IMR-90 (cell line): ENCODE measurements at regions not wholly inside any gene's neighbourhood (a gene's known extent, or its start where the extent isn't known, plus 50 kb on each side); places are given as distances from the start of the nearest gene placed in this dataset.

Experiments used
- ATAC-seq: fragments of 200-7000 bp; cut with Tn5 transposase; 2 replicates; pipeline ENCODE4 v1.9.1; 2020; ENCODE audit warnings: low read depth, mild to moderate bottlenecking, moderate library complexity
- BruUV-seq: library from RNA; stranded (reverse); fragments of 400-500 nt; replicated peaks from 2 replicates; lab custom pipeline; 2021; lab: Mats Ljungman, UMichigan
- CTCF ChIA-PET: fragments of 300-600 bp; formaldehyde crosslinking; extraction: SDS; loops from one replicate; lab custom pipeline; 2021; ENCODE audit warnings: antibody characterized with exemption; lab: Yijun Ruan, JAX
- POLR2A ChIA-PET: fragments of 300-600 bp; sonication (Branson Sonifier 250); formaldehyde crosslinking; loops from one replicate; lab custom pipeline; 2022; ENCODE audit warnings: antibody characterized with exemption; ENCODE audit not compliant: unreplicated experiment; lab: Charles Lee
- DNase-seq: peaks from one replicate; pipeline ENCODE4 v3.0.0; 2013
- H2AFZ ChIP-seq: replicated peaks from 2 replicates; pipeline ENCODE3; 2013; ENCODE audit warnings: low read length, mild to moderate bottlenecking; ENCODE audit not compliant: poor library complexity
- H2AK5ac ChIP-seq: 2 replicates; pipeline ENCODE4 v1.6.1; 2013; ENCODE audit warnings: low read depth, low read length, inconsistent platforms
- H2AK9ac ChIP-seq: replicated peaks from 2 replicates; pipeline ENCODE3; 2013; ENCODE audit warnings: mild to moderate bottlenecking, low read depth, low read length, moderate library complexity; ENCODE audit not compliant: poor library complexity
- H2BK120ac ChIP-seq: 2 replicates; pipeline ENCODE4 v1.6.1; 2013; ENCODE audit warnings: low read depth, low read length, inconsistent platforms
- H2BK15ac ChIP-seq: 3 replicates; pipeline ENCODE4 v1.6.1; 2013; ENCODE audit warnings: low read depth, low read length, inconsistent platforms
- H2BK20ac ChIP-seq: 2 replicates; pipeline ENCODE4 v1.6.1; 2013; ENCODE audit warnings: low read depth, mild to moderate bottlenecking, inconsistent platforms, low read length, moderate library complexity
- H2BK5ac ChIP-seq: 2 replicates; pipeline ENCODE4 v1.6.1; 2013; ENCODE audit warnings: mild to moderate bottlenecking, low read depth, low read length, inconsistent platforms; ENCODE audit not compliant: poor library complexity, severe bottlenecking
- H3K14ac ChIP-seq: replicated peaks from 2 replicates; pipeline ENCODE4 v1.6.1; 2013; ENCODE audit warnings: low read depth, low read length, inconsistent platforms
- H3K18ac ChIP-seq: 2 replicates; pipeline ENCODE4 v1.6.1; 2013; ENCODE audit warnings: low read depth, low read length, control low read depth
- H3K23ac ChIP-seq: 2 replicates; pipeline ENCODE4 v1.6.1; 2013; ENCODE audit warnings: low read depth, low read length, inconsistent platforms
- H3K27ac ChIP-seq: 2 replicates; pipeline ENCODE4 v1.5.1; 2013; ENCODE audit warnings: mild to moderate bottlenecking, control low read depth, low read length; ENCODE audit not compliant: insufficient read depth
- H3K27me3 ChIP-seq: 2 replicates; pipeline ENCODE4 v1.6.1; 2013; ENCODE audit warnings: low read length; ENCODE audit not compliant: control insufficient read depth, insufficient read depth
- H3K36me3 ChIP-seq: 2 replicates; pipeline ENCODE4 v1.6.1; 2013; ENCODE audit warnings: low read length, mixed read lengths; ENCODE audit not compliant: control insufficient read depth, insufficient read depth
- H3K4ac ChIP-seq: 2 replicates; pipeline ENCODE4 v1.6.1; 2013; ENCODE audit warnings: low read depth, low read length, inconsistent platforms
- H3K4me1 ChIP-seq: 2 replicates; pipeline ENCODE4 v1.6.1; 2013; ENCODE audit warnings: low read length, mixed read lengths; ENCODE audit not compliant: control insufficient read depth, insufficient read depth
- H3K4me2 ChIP-seq: 2 replicates; pipeline ENCODE4 v1.6.1; 2013; ENCODE audit warnings: low read depth, mild to moderate bottlenecking, control low read depth, low read length, moderate library complexity
- H3K4me3 ChIP-seq: 2 replicates; pipeline ENCODE4 v1.5.1; 2013; ENCODE audit warnings: low read depth, mild to moderate bottlenecking, control low read depth, low read length, moderate library complexity; ENCODE audit not compliant: insufficient read depth
- H3K56ac ChIP-seq: 2 replicates; pipeline ENCODE4 v1.6.1; 2013; ENCODE audit warnings: low read length, inconsistent platforms; ENCODE audit not compliant: insufficient read depth; ENCODE audit errors: extremely low read depth
- H3K79me1 ChIP-seq, 2 experiments: 2 replicates each; pipeline ENCODE4 v1.6.1; 2013; ENCODE audit warnings: low read length in 2 of 2, inconsistent platforms in 1 of 2, low read depth in 1 of 2
- H3K9ac ChIP-seq: 2 replicates; pipeline ENCODE4 v1.6.1; 2013; ENCODE audit warnings: low read depth, low read length, control low read depth
- H3K9me1 ChIP-seq: 2 replicates; pipeline ENCODE4 v1.6.1; 2013; ENCODE audit warnings: low read length, inconsistent platforms; ENCODE audit not compliant: insufficient read depth
- H3K9me3 ChIP-seq: 2 replicates; pipeline ENCODE4 v1.6.1; 2013; ENCODE audit warnings: low read length; ENCODE audit not compliant: control insufficient read depth, insufficient read depth
- H4K20me1 ChIP-seq: 2 replicates; pipeline ENCODE4 v1.6.1; 2013; ENCODE audit warnings: low read length, inconsistent platforms; ENCODE audit not compliant: insufficient read depth
- H4K5ac ChIP-seq: 2 replicates; pipeline ENCODE4 v1.6.1; 2013; ENCODE audit warnings: mild to moderate bottlenecking, low read depth, low read length, control low read depth
- H4K8ac ChIP-seq, 2 experiments: 2 replicates each; pipeline ENCODE4 v1.6.1; 2013; ENCODE audit warnings: low read depth in 2 of 2, low read length in 2 of 2, control low read depth in 1 of 2, inconsistent platforms in 1 of 2
- H4K91ac ChIP-seq: 2 replicates; pipeline ENCODE4 v1.6.1; 2013; ENCODE audit warnings: low read depth, low read length, inconsistent platforms; ENCODE audit not compliant: insufficient read depth
- POLR2A ChIP-seq: IDR thresholded peaks from 2 replicates; pipeline ENCODE4 v1.6.1; 2012; ENCODE audit warnings: mild to moderate bottlenecking, low read depth, low read length
- RCOR1 ChIP-seq: IDR thresholded peaks from 2 replicates; pipeline ENCODE4 v1.6.1; 2012; ENCODE audit warnings: mild to moderate bottlenecking, low read length, improper control_type of control experiment; ENCODE audit not compliant: insufficient replicate concordance
- WGBS, 2 experiments: methylation state at CpG; one replicate each; pipeline versions ENCODE4 v1.1.5 to v1.1.7; 2013; ENCODE audit warnings: missing lambda C conversion rate in 2 of 2; ENCODE audit not compliant: insufficient read length in 1 of 2; ENCODE audit errors: extremely low coverage in 2 of 2; 5-methylcytosine and 5-hydroxymethylcytosine counted together
- dilution Hi-C: fragments of 300-500 bp; cut with HindIII; formaldehyde crosslinking; loops from one replicate; pipeline ENCODE4 v1.14.3; 2018; ENCODE audit warnings: low sequenced_read_pairs; ENCODE audit not compliant: unreplicated experiment
- in situ Hi-C: fragments of 300-500 bp; cut with MboI; formaldehyde crosslinking; loops from 3 replicates; pipeline ENCODE4 v1.14.3; 2019; ENCODE audit warnings: low sequenced_read_pairs, inconsistent platforms, mixed read lengths
- intact Hi-C: fragments of 100-400 bp; cut with micrococcal nuclease; formaldehyde crosslinking; loops from 2 replicates; pipeline ENCODE4 v1.10.0; 2022

DNA sequence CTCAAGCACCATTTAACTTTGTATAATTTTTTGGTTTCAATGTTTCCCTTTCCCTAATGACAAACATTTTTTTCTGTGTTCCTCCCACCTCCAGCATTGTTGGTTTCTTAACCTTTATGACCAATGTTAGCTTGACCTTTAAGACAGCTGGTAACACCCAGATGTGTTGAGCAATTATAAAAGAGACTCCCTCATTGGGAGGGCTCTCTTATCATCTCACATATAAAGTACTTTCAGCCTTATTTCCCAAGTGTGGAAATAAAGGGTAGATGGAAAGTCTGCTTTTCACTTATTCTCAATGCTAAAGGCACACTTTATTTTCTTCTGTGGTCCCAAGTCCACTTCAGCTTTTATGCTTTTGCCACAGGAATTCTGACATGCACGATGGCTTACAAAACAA lies 1420.4 kb downstream of the RAPGEF2 start:
- Histone ChIP-seq H3K18ac (no peak overlapping the region), H2AK9ac (no peak overlapping the region), H3K79me1 (no peaks in the 10 kb centered on the region), H3K36me3 (no peaks in the 10 kb centered on the region), H3K14ac (no peak overlapping the region), H3K4ac (no peak overlapping the region), H2AK5ac (no peak overlapping the region), H3K4me1 (no peaks in the 10 kb centered on the region), H3K4me2 (no peak overlapping the region), H2AFZ (no peak overlapping the region), H3K27me3 (no peaks in the 10 kb centered on the region), H3K56ac (no peak overlapping the region), H2BK15ac (no peak overlapping the region), H4K5ac (no peak overlapping the region), H2BK5ac (no peak overlapping the region), H2BK120ac (no peak overlapping the region), H3K9me1 (no peaks in the 10 kb centered on the region), H3K9me3 (peaks cover 5% of the 10 kb centered on the region; the same call in 1 of the 2 replicates), H4K20me1 (no peaks in the 10 kb centered on the region), H3K9ac (no peak overlapping the region), H3K27ac (no peak overlapping the region), H4K8ac (no peak overlapping the region), H3K4me3 (no peak overlapping the region), H4K91ac (no peak overlapping the region), H2BK20ac (no peak overlapping the region), H3K23ac (no peak overlapping the region)
- DNase-seq (no peak), ATAC-seq (no peak)
- POLR2A ChIA-PET = no interaction called here
- BruUV-seq = no TSS peak
- intact Hi-C loops = no loop called here
- WGBS, 2 experiments = no CpG with 5 or more reads among the region's 1 CpG
- TF ChIP-seq POLR2A = no peak
- TF ChIP-seq RCOR1 = no peak
- dilution Hi-C loops = no loop called here
- CTCF ChIA-PET = no interaction called here
- in situ Hi-C loops = no loop called here
